Activated T-cell treated with anti-CD3 and anti-CD28 coated beads, Interleukin-2, amount 50 U/mL, for 72 hours (primary cell): ENCODE measurements at regions not wholly inside any gene's neighbourhood (a gene's known extent, or its start where the extent isn't known, plus 50 kb on each side); places are given as distances from the start of the nearest gene placed in this dataset.
A peak's percentile ranks its signal among the peaks of the same experiment; 100 is the strongest.

Experiments
- ATAC-seq, 2 donors: fragments of 150-1000 bp; cut with Tn5 transposase; replicated peaks in 1 of 2; 2 replicates each; pipeline ENCODE4 v1.10.0; 2021; ENCODE audit warnings: moderate library complexity in 2 of 2, mild to moderate bottlenecking in 1 of 2
- DNase-seq, 2 donors: peaks; one replicate each; pipeline ENCODE4 v3.0.0; 2021 to 2022; ENCODE audit warnings: mixed read lengths in 1 of 2
- H3K27ac Mint-ChIP-seq: one replicate; pipeline ENCODE4 v1.8.0; 2022; ENCODE audit warnings: mild to moderate bottlenecking, moderate library complexity, mixed read lengths
- H3K27me3 Mint-ChIP-seq: one replicate; pipeline ENCODE4 v1.8.0; 2022; ENCODE audit warnings: low read depth, mixed read lengths
- H3K36me3 Mint-ChIP-seq, 2 donors: one replicate each; pipeline ENCODE4 v1.8.0; 2022; ENCODE audit warnings: mixed read lengths in 2 of 2, mild to moderate bottlenecking in 1 of 2; ENCODE audit not compliant: insufficient read depth in 2 of 2
- H3K4me1 Mint-ChIP-seq: one replicate; pipeline ENCODE4 v1.8.0; 2022; ENCODE audit warnings: low read depth, mixed read lengths
- H3K4me3 Mint-ChIP-seq, 2 donors: one replicate each; pipeline ENCODE4 v1.8.0; 2022; ENCODE audit warnings: mild to moderate bottlenecking in 2 of 2, mixed read lengths in 2 of 2, moderate library complexity in 2 of 2
- H3K9me3 Mint-ChIP-seq, 2 donors: one replicate each; pipeline ENCODE4 v1.8.0; 2022; ENCODE audit warnings: mixed read lengths in 2 of 2

GRCh38 chr4:112800001-112800400 is 163.1 kb downstream of the LARP7 start:
- Mint-ChIP-seq H3K4me1 (no peaks in the 10 kb centered on the region), H3K9me3 (no peaks in the 10 kb centered on the region), H3K27ac (no peak overlapping the region), H3K36me3 (no peaks in the 10 kb centered on the region), H3K27me3 (peaks cover 15% of the 10 kb centered on the region), H3K4me3 (no peak overlapping the region)
- ATAC-seq (no peak), DNase-seq (no peak)

GRCh38 chr4:112801341-112801740 is 164.4 kb downstream of the LARP7 start:
- DNase-seq (no peak), ATAC-seq (no peak)
- Mint-ChIP-seq H3K27ac (peak overlapping the region; percentile 60), H3K9me3 (no peaks in the 10 kb centered on the region), H3K36me3 (no peaks in the 10 kb centered on the region), H3K4me1 (no peaks in the 10 kb centered on the region), H3K4me3 (no peak overlapping the region), H3K27me3 (peaks cover 17% of the 10 kb centered on the region)

GRCh38 chr4:112802780-112803179 is 165.8 kb downstream of the LARP7 start:
- ATAC-seq: no peak
- no peak for DNase-seq
- Mint-ChIP-seq H3K27ac (no peak overlapping the region), H3K4me3 (no peak overlapping the region), H3K27me3 (peaks cover 17% of the 10 kb centered on the region), H3K9me3 (no peaks in the 10 kb centered on the region), H3K4me1 (no peaks in the 10 kb centered on the region), H3K36me3 (no peaks in the 10 kb centered on the region)

- Mint-ChIP-seq H3K36me3 (no peaks in the 10 kb centered on the region), H3K4me1 (no peaks in the 10 kb centered on the region), H3K27ac (no peak overlapping the region), H3K9me3 (no peaks in the 10 kb centered on the region), H3K27me3 (peaks cover 7% of the 10 kb centered on the region), H3K4me3 (no peak overlapping the region)
- no peak for DNase-seq
- ATAC-seq: no peak
These were observed 170.1 kb downstream of the LARP7 start for GRCh38 chr4:112807083-112807482.

- peaks cover 6% of the 10 kb centered on the region for H3K27me3 Mint-ChIP-seq
These were observed 171.1 kb downstream of the LARP7 start for GRCh38 chr4:112808001-112808400.

GRCh38 chr4:112813790-112814189 is 176.8 kb downstream of the LARP7 start:
- Mint-ChIP-seq H3K4me3 (no peak overlapping the region), H3K27ac (no peak overlapping the region), H3K9me3 (no peaks in the 10 kb centered on the region), H3K36me3 (peaks cover 0 to 2% of the 10 kb centered on the region in 2 donors), H3K4me1 (peaks cover 21% of the 10 kb centered on the region), H3K27me3 (peaks cover 16% of the 10 kb centered on the region)
- peak; percentile 28 to 42 for ATAC-seq
- peak; percentile 3 to 9 for DNase-seq

More at GRCh38 chr4:112808001-112808400, 171.1 kb downstream of the LARP7 start:
- no peaks in the 10 kb centered on the region for H3K36me3 Mint-ChIP-seq
- no peak overlapping the region for H3K27ac Mint-ChIP-seq
- no peak for ATAC-seq
- no peak for DNase-seq
- H3K4me3 Mint-ChIP-seq: no peak overlapping the region
- no peaks in the 10 kb centered on the region for H3K9me3 Mint-ChIP-seq
- H3K4me1 Mint-ChIP-seq: no peaks in the 10 kb centered on the region

- H3K27me3 Mint-ChIP-seq: peaks cover 35% of the 10 kb centered on the region
- peaks cover 26% of the 10 kb centered on the region for H3K4me1 Mint-ChIP-seq
- DNase-seq (peak; percentile 70 to 72), ATAC-seq (peak; percentile 94 to 97)
- H3K27ac Mint-ChIP-seq: peak overlapping the region; percentile 69
- H3K4me3 Mint-ChIP-seq: peak overlapping the region; percentile 84 to 96
- no peaks in the 10 kb centered on the region for H3K9me3 Mint-ChIP-seq
- H3K36me3 Mint-ChIP-seq: peaks cover 0 to 2% of the 10 kb centered on the region in 2 donors
These were observed 181.1 kb downstream of the LARP7 start for GRCh38 chr4:112817933-112818593.

- peak in 1 of 2 donors; percentile 30 for ATAC-seq
- Mint-ChIP-seq H3K27me3 (peaks cover 35% of the 10 kb centered on the region), H3K27ac (peak overlapping the region; percentile 69), H3K36me3 (peaks cover 0 to 2% of the 10 kb centered on the region in 2 donors), H3K4me1 (peaks cover 26% of the 10 kb centered on the region), H3K9me3 (no peaks in the 10 kb centered on the region), H3K4me3 (peak overlapping the region; percentile 84 to 96)
- peak; percentile 3 to 7 for DNase-seq
These were observed 181.6 kb downstream of the LARP7 start for GRCh38 chr4:112818594-112818965.

GRCh38 chr4:112819729-112820128 is 182.8 kb downstream of the LARP7 start:
- no peak overlapping the region for H3K27ac Mint-ChIP-seq
- no peaks in the 10 kb centered on the region for H3K9me3 Mint-ChIP-seq
- H3K4me3 Mint-ChIP-seq: no peak overlapping the region
- peaks cover 28% of the 10 kb centered on the region for H3K27me3 Mint-ChIP-seq
- peaks cover 18% of the 10 kb centered on the region for H3K4me1 Mint-ChIP-seq
- ATAC-seq (no peak), DNase-seq (no peak)
- H3K36me3 Mint-ChIP-seq: peaks cover 0 to 2% of the 10 kb centered on the region in 2 donors

GRCh38 chr4:112823156-112823555 is 186.2 kb downstream of the LARP7 start:
- no peaks in the 10 kb centered on the region for H3K9me3 Mint-ChIP-seq
- peaks cover 11% of the 10 kb centered on the region for H3K4me1 Mint-ChIP-seq
- peaks cover 35% of the 10 kb centered on the region for H3K27me3 Mint-ChIP-seq
- H3K36me3 Mint-ChIP-seq: no peaks in the 10 kb centered on the region
- ATAC-seq: no peak
- no peak overlapping the region for H3K4me3 Mint-ChIP-seq
- H3K27ac Mint-ChIP-seq: no peak overlapping the region
- DNase-seq: no peak

- no peak for ATAC-seq
- Mint-ChIP-seq H3K4me3 (no peak overlapping the region), H3K4me1 (peaks cover 7% of the 10 kb centered on the region), H3K27ac (no peak overlapping the region), H3K27me3 (peaks cover 31% of the 10 kb centered on the region), H3K9me3 (no peaks in the 10 kb centered on the region), H3K36me3 (no peaks in the 10 kb centered on the region)
- no peak for DNase-seq
These were observed 186.7 kb downstream of the LARP7 start for GRCh38 chr4:112823606-112824005.

GRCh38 chr4:112830753-112831386 is 193.9 kb downstream of the LARP7 start:
- H3K9me3 Mint-ChIP-seq: peaks cover 0 to 3% of the 10 kb centered on the region in 2 donors
- peaks cover 10% of the 10 kb centered on the region for H3K27me3 Mint-ChIP-seq
- no peak overlapping the region for H3K27ac Mint-ChIP-seq
- H3K4me3 Mint-ChIP-seq: no peak overlapping the region
- H3K4me1 Mint-ChIP-seq: no peaks in the 10 kb centered on the region
- no peaks in the 10 kb centered on the region for H3K36me3 Mint-ChIP-seq
- no peak for DNase-seq
- ATAC-seq: no peak

GRCh38 chr4:112832493-112832892 is 195.6 kb downstream of the LARP7 start:
- Mint-ChIP-seq H3K27ac (no peak overlapping the region), H3K27me3 (no peaks in the 10 kb centered on the region), H3K4me1 (no peaks in the 10 kb centered on the region), H3K36me3 (peaks cover 0 to 1% of the 10 kb centered on the region in 2 donors), H3K4me3 (no peak overlapping the region), H3K9me3 (peaks cover 0 to 6% of the 10 kb centered on the region in 2 donors)
- no peak for ATAC-seq
- DNase-seq: no peak

- Mint-ChIP-seq H3K4me3 (no peak overlapping the region), H3K4me1 (no peaks in the 10 kb centered on the region), H3K9me3 (peaks cover 0 to 3% of the 10 kb centered on the region in 2 donors), H3K36me3 (peaks cover 0 to 1% of the 10 kb centered on the region in 2 donors), H3K27ac (no peak overlapping the region), H3K27me3 (peaks cover 14% of the 10 kb centered on the region)
- ATAC-seq (no peak), DNase-seq (no peak)
These were observed 200.0 kb downstream of the LARP7 start for GRCh38 chr4:112836895-112837294.
